ENCODE measurements at regions not wholly inside any gene's neighbourhood (a gene's known extent, or its start where the extent isn't known, plus 50 kb on each side); places are given as distances from the start of the nearest gene placed in this dataset.

DNA sequence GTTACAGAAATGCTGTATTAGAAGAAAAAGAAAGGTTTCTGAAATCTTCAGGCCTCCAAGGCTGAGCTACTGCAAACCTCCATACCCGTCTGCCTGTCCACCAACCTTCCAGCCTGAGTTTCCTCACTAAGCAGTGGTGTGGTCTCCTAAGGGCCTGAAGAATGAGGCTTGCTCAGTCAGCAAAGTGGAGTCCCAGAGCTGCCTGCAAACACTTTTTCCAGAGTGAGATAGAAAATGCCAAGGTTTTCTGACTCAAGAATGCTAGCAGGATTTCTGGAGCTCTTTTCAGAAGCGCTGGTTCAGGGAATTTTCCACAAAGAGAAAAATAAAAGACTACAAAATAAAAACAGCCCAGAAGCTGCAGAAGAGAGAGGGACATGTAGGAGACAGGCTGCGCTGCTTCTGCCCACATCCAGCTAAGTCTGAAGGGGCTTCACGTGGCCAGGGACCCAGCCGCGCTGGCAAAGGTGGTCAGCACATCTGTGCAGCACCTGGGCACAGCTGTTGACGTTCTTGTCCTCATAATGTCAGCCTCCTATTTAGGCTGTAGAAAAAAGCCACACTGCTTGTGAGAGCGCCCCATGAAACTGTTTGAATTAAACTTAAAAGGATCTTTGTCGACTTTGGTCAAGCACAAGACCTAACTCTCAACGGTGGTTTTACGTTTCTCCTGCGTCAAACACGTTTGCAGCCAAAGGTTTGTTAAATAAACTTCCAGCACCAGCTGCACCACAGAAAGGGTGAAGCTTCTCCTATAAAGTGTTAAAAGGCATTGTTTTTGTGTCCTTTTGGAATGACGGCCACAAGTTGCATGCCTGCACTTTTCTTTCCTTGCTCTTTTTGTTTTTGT is 209.0 kb downstream of the THBS2 start:
- no peak for DNase-seq

DNA sequence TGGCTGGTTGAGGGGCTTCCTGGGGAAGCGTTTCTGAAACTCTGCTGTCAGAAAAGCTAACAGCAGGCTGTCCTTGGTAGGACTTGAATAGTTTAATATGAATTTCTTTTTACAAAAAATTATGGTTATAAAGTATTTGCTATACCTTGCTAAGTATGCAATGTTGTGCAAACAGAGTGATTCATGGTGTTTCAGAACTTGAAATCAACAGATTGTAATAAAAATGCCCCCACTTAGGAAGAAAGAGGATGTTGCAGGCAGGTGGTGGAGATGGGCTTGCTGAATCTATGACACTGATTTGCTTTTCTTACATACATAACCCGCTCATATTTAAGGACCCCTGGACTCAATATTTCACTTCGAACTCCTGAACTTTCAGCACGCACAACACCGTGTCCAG is 211.6 kb downstream of the THBS2 start:
- no peak for DNase-seq

DNA sequence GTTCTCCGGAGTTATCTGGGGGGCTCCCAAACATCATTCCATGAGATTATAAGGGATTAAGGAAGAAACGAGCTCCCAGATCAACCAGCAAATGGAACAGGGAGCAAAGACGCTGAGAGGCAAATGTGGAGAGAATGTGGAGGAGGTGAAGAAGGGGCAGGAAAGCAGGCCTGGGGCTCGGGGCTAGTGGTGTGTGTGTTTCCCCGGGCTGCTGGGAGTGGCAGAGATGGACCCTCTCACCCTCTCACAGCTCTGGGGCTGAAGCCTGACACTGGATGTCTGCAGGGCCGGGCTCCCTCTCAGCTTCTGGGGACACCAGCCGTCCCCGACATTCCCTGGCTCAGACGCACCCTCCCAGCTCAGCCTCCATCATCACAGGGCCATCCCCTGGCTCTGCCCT is 212.6 kb downstream of the THBS2 start:
- no peak for DNase-seq

DNA sequence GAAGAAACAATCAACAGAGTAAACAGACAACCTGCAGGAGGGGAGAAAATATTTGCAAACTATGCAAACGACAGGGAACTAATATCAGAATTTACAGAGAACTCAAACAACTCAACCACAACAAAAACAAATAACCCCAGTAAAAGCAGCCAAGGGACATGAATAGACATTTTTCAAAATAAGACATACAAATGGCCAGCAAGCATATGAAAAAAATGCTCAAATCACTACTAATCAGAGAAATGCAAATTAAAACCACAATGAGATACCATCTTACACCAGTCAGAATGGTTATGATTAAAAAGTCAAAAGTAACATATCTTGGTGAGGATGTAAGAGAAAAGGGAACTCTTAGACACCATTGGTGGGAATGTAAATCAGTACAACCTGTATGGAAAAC is 215.0 kb downstream of the THBS2 start:
- DNase-seq, result no peak

DNA sequence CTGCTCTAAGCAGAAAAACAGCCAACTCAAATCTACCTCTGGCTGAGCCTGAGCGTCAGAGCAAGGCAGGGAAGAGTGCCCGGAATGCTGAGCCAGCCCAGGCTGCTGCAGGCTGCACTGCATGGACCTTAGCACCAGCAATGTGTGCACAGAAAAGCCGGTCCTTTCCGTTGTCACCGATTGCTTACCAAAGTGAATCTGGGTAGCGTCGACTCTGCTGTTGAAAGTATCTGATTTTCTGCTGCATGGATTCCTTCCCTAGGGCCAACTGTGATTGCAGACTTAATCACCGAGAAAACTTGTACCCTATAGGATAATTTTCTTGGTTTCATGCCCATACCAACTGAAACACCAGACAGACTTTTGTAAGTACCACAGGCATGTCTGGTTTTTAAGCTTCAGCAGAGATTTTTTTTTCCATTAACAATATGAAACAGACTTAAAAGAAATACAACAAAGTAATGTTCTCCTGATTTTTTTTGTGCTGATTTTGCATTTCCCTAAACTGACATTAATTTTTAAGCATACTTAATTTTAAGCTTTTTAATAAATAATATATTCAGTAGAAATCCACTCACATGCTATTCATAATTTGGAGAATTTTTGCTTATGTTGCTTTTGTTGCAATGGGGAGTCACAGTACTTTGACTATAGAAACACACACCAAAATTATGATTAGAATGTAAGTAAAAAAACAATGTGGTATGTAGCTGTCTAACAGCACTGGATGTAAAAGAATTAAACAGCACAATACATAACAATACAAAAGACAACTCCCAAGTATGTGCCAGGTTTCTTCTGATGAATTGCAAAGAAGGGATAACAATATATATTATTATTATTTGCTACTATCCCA is 218.0 kb downstream of the THBS2 start:
- DNase-seq, result no peak

DNA sequence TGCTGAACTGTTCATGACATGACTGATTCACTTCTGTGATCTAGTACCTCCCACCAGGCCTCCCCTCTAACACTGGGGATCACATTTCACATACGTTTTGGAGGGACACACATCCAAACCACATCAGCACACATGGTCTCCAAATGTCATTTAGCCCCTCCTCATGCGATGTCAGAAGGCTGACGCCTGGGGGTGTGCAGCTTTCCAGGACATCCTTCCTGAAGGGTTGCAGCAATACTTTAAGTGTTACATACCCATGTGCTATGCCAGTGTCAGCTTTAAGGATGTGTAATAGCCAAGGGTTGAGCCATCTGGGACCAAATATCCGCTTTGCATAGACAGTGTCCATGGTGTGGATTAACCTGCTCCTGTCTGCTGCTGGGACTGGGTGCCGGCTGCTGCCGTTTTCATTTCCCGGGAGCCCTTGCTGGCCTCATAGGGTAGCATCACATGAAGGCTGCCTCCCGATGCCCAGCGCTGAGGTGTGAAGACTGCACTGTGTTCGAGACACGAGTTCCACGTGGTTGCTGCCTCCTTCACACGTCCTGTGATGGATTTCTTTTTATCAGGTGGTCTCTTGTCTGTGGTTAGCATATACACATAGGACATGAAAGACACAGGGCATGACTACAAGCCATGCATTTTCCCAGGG is 219.0 kb downstream of the THBS2 start:
- DNase-seq, result no peak

DNA sequence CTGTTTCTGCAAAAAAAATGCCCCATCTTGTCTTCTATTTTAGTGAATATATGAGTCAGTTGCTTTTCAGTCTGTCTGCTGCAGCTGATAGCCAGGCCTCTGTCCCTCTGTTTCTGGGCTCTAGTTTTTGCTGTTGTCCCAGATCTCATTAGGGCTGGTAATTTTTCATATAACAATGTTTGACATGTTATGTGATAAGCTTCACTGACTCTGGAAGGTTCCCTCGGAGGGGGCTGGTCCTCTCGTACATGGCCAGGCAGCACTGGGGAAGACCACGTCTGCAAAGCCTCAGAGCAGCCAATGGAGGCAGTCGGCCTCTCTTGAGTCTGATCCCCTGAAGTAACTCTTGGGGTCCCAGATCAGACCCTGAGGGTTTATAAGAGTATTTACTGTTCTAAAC is 223.8 kb downstream of the THBS2 start:
- DNase-seq, result no peak

DNA sequence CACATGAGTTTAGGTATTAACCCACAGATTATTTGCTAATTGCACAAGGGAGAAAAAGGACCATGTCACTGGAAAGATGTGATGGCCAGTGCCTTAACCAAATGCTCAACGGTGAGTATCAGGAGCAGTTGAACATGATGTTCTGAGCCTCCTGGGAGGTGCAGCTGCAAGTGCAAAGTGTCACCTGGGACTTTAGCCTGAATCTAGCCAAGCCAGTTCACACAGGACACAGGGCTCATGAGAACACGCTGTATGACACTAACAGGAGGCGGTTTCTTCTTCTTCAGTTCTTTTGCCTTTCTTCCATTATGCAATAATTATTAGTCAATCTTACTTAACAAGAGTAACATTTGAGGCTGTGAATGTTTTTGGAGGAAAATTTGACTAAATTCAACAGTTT is 225.3 kb downstream of the THBS2 start:
- DNase-seq, result no peak

DNA sequence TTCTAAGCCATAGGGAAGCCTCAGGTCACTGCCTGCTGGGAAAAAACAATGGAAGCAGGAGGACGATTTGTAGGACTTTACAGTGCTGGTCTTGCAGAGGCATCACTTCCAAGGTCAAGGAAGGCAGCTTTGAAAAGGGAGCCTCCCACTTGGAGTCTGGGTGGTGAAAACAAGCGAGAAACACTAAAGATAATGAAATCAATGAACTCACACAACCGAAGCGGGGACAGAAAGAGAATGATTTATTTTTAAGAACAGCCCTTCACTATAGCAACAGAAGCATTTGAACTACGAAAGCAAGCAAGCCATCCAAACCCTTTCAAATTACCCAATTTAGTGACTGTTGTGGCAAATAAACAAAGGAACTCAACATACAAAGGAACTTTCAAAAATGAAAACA is 227.5 kb downstream of the THBS2 start:
- DNase-seq, result peak in 1 of 2 donors; percentile 36

DNA sequence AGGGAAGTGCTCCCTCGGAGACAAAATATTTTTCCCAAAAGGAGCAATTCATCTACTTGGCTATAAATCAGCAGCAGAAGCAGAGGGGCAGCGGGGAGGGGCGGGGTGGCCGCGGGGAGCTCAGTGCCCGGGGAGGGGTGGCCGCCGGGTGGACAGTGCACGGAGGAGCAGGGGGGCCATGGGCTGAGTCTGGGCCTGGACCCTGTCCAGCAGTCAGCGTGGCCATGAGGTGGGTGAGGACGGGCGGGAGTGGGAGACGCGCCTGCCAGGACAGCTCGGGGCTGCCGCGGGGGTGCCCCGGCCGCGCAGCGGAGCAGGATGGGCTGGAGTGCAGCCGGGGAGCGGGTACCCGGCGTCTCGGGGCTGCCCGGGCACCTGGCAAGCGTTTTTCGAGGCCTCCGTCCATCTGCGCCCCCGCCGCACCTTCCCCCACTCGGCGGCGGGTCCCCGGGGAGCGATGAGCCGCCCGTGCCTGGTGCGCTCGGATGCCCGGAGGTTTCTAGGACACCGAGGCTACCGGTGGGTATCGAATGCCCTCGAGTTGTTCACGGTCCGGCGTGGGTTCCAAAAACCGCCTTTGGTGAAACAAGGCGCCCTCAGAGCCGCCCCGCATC is 229.5 kb downstream of the THBS2 start:
- DNase-seq, result no peak

DNA sequence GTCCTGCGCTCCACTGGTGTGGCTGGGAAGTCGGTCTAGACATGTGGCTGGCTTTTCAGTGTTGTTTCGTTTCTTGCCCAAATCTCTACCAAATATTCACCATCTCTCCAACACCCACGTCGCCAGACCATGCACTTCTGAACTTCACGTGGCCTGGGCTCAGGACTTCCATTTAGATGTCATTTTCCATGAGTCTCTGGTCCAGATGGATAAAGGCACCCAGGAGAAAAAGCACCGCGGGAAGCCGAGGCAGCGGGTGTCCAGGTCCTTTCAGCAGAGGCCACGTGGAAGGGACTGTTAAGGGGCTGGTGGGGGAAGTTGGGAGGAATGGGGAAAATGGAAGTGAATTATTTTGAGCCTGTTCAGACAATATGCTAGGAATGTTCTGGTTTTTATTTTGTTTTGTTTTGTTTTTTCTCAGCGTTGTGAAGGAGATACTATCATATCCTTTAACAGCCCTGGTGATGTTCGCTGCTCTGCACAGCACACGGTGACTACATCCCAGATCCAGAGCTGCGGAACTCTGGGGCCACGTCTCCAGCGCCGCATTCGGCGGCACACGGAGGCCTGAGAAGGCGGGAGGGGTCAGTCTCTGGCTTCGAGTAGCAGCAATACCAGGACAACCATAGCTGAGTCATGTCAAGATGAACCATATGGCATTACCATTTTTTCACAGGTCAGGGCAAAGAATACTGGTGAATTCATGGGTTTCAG is 230.3 kb downstream of the THBS2 start:
- no peak for DNase-seq

DNA sequence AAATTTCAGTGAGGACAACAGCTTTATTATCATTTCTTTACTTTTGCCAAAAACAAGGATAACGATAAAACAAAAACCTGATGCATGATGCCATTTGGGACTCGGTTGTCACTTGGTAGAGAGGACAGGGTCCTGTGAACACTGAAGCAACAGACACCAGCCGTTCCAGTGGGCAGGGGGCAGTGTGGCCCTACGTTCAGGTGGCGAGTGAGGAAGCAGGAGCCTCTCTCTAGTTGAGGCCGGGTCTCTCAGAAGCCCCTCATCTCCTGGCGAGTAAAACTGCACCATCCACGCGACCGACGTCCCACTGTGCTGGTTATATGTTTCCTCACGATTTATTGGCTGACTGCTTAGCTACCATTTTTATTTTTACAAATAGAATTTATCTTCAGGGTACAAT is 231.6 kb downstream of the THBS2 start:
- DNase-seq, result no peak

DNA sequence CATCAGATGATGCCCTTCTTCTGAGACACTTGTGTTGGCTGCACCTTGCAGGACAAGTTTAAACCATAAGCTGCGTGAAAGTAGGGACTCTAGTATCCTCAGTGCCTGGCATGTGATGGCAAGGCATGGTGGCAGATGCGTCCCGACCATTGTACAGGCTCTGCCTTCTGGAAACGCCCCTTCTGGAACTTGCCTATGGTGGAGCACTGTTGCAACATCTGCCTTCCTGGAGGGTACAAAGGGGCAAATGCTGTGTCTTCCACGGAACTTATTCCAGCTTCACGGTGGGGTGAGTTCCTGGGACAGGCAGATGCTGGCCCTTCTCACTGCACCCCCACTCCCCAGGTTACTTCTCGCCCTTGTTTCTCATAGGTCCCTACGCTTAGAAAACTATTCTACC is 232.8 kb downstream of the THBS2 start:
- DNase-seq, result no peak

DNA sequence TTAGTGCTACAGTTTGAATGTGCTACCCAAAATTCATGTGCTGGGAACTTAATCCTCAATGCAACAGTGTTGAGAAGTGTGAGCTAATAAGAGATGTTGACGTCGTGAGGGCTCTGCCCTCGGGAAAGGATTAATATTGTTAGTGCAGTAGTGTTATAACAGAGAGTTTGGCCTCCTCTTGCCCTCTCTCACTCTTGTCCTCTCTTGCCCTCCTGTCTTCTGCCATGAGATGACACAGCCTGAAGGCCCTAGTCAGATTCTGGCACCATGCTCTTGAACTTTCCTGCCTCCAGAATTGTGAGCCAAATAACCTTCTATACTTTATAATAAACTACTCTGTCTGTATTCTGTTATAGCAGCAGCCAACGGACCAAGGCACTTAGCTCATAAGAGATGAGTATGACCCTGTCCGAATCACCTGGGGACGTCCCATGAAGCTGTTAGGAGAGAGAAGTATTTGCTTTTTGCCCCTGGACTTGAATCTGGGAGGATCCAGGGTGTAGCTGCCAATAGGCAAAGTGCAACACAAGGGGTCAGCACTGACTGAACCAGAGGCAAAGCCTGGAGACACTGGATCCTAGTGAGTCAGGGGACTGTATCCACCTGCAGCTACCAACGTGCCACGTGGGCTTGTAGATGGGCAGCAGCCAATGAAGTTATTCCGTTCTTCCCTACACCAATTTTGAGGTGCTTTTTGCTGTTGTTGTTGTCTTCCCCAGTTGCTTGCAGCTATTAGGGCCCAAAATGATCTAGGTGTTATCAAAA is 233.7 kb downstream of the THBS2 start:
- no peak for DNase-seq

DNA sequence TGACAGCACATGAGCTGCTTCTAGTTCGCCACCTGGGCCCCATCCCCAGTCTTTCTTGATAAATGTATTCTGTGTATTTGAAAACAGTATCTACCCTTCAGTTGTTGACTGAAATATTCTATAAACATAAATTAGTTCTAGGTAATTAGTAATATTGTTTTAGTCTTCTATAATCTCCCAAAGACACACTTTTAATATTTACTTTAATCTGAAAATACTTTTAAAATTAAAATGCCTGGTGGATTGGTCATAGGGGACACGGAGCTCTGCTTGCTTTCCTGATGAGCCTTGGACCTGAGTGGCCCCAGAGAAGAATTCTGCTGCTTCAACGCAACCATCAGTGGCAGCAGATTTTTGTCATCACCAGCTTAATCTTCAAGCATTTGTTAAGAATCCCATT is 234.5 kb downstream of the THBS2 start:
- no peak for DNase-seq

DNA sequence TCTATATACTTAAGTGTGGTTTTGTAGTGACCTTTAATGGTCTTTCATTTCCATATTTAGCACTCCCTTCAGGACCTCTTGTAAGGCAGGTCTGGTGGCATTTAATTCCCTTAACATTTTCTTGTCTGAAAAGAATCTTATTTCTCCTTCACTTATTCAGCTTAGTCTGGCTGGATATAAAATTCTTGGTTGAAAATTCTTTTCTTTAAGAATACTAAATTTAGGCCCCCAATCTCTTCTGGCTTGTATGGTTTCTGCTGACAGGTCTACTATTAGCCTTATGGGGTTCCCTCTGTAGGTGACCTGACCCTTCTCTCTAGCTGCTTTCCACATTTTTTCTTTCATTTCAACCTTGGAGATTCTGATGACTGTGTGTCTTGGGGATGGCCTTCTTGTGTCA is 236.9 kb downstream of the THBS2 start:
- no peak for DNase-seq

DNA sequence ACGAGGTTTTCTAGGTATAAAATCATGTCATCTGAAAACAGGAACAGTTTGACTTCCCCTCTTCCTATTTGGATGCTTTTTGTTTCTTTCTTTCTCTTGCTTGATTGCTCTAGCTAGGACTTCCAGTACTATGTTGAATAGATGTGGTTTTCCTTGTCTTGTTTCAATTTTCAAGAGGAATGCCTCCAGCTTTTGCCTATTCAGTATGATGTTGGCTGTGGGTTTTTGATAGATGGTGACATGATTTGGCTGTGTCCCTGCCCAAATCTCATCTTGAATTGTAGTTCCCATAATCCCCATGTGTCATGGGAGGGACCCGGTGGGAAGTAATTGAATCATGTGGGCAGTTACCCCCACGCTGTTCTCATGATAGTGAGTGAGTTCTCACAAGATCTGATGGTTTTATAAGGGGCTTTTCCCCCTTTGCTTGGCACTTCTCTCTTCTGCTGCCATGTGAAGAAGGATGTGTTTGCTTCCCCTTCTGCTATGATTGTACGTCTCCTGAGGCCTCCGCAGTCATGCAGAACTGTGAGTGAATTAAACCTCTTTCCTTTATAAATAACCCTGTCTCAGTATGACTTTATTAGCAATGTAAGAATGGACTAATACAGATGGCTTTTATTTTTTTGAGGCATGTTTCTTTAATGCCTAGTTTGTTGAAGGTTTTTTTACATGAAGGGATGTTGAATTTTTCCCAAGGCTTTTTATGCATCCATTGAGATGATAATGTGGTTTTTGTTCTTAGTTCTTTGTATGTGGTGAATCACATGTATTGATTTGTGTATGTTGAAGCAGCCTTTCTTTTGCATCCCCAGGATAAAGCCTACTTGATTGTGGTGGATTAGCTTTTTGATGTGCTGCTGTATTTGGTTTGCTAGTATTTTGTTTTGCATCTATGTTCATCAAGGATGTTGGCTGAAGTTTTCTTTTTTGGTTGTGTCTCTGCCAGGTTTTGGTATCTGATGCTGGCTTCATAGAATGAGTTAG is 239.1 kb downstream of the THBS2 start:
- DNase-seq, result no peak

DNA sequence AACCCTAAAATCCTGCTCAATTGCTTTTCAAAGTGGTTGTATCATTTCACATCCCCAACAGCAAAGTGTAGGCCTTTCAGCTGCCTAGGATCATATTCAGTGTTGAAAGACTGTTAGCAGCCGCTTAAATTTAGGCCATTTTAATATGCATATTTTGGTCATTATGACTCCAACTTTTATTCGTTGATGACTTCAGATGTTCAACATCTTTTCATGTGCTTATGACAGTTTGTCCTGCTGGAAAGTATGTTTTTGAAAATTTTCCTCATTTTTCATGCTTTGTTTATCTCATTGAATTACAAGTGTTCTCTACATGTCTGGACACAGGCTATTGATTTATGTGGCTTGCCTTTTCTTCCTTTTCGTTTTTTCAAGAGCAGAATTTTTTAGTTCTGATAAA is 244.0 kb downstream of the THBS2 start:
- no peak for DNase-seq

DNA sequence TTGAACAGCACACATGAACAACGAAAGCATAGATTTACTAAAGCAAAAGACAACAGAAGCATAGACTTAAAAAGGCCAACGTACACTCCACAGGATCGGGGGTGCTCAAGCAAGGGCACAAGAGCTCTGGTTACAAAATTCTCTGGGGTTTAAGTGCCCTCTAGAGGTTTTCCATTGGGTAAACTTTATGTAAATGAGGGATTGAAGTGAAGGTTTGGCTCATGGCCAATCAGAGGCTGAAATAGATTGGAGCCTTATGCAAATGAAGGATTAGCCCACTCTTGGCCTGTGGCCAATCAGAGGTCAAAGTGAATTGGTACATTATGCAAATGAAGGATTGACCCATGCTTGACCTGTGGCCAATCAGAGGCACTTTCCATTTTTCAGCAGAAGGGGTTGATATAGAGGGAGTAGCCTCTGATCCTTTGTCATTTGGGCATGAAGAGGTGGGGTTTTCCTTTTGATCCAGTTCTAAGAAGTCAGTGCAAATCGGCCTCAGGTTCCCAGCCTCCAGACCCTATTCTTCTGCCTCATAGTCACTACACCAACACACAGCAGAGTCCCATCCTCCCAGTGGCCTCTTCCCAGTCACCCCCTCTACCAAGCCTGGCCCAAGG is 244.9 kb downstream of the THBS2 start:
- no peak for DNase-seq

DNA sequence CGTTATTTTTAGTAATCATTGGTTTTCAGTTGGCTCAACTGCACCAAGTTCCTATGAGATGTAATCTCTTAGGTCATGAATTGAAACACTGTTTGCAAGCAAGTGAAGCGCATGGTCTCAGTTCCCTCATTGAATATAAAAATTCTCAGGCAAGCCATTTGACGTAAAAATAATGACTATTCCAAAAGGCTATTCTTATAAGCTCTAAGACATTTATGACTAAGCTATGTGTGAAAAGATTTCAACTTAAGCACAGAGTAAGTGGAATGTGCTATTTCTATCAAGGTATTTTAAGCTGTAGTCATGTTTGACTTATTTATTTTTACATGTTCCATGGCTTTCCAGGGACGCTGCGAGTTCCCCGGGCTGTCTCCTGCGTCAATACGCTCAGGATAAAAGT is 248.5 kb downstream of the THBS2 start:
- no peak for DNase-seq

All from hippocampal formation (tissue), 2 donors.